DND-41 (cell line): ENCODE measurements at regions not wholly inside any gene's neighbourhood (a gene's known extent, or its start where the extent isn't known, plus 50 kb on each side); places are given as distances from the start of the nearest gene placed in this dataset.
"Not testable (repeated sequence)": the region's sequence is repeated elsewhere in the genome, so short reads cannot be mapped to it uniquely, and the experiment has no call there.

Source experiments
- ATAC-seq: fragments of 200-7000 bp; cut with Tn5 transposase; 3 replicates; pipeline ENCODE4 v1.9.1; 2021; ENCODE audit warnings: low read depth; ENCODE audit not compliant: insufficient read depth
- DNase-seq: peaks from one replicate; pipeline ENCODE4 v3.0.0-alpha.2; 2020
- H2AFZ ChIP-seq: 2 replicates; pipeline ENCODE4 v1.6.0; 2012; ENCODE audit warnings: low read depth, low read length
- H3K27ac ChIP-seq: 2 replicates; pipeline ENCODE4 v1.5.1; 2012; ENCODE audit warnings: low read length, inconsistent platforms
- H3K27me3 ChIP-seq: fragments of 200-600 bp; sonication (generic); 2 replicates; pipeline ENCODE4 v1.6.0; 2012; ENCODE audit warnings: low read length, mild to moderate bottlenecking, inconsistent platforms; ENCODE audit not compliant: insufficient read depth, poor library complexity
- H3K36me3 ChIP-seq: 2 replicates; pipeline ENCODE4 v1.5.1; 2012; ENCODE audit warnings: low read length, inconsistent platforms; ENCODE audit not compliant: insufficient read depth
- H3K4me1 ChIP-seq: 2 replicates; pipeline ENCODE4 v1.5.1; 2012; ENCODE audit warnings: mild to moderate bottlenecking, low read length; ENCODE audit not compliant: insufficient read depth
- H3K4me2 ChIP-seq: 2 replicates; pipeline ENCODE4 v1.6.0; 2012; ENCODE audit warnings: mild to moderate bottlenecking, moderate library complexity, low read length, inconsistent platforms; ENCODE audit not compliant: insufficient read depth
- H3K4me3 ChIP-seq, 2 experiments: fragments of 200-600 bp in 1 of 2; shearing (Covaris generic) in 1 of 2; 2 replicates each; pipeline ENCODE4 v1.5.1; 2012 to 2016; ENCODE audit warnings: inconsistent platforms in 2 of 2, low read length in 2 of 2, mild to moderate bottlenecking in 2 of 2, low read depth in 1 of 2, moderate library complexity in 1 of 2
- H3K79me2 ChIP-seq: 2 replicates; pipeline ENCODE4 v1.6.0; 2012; ENCODE audit warnings: low read length, inconsistent platforms; ENCODE audit not compliant: insufficient read depth
- H3K9ac ChIP-seq: 2 replicates; pipeline ENCODE4 v1.6.0; 2012; ENCODE audit warnings: low read depth, mild to moderate bottlenecking, inconsistent platforms, low read length, moderate library complexity
- H3K9me3 ChIP-seq: 2 replicates; pipeline ENCODE4 v1.5.1; 2012; ENCODE audit warnings: low read length, moderate library complexity, mild to moderate bottlenecking, inconsistent platforms; ENCODE audit not compliant: insufficient read depth, severe bottlenecking
- H4K20me1 ChIP-seq: 2 replicates; pipeline ENCODE4 v1.6.0; 2012; ENCODE audit warnings: low read length; ENCODE audit not compliant: insufficient read depth
- EZH2 ChIP-seq: IDR thresholded peaks from 3 replicates; pipeline ENCODE4 v1.6.1; 2012; ENCODE audit warnings: borderline replicate concordance, low read depth, mild to moderate bottlenecking, moderate library complexity, low read length, inconsistent platforms; ENCODE audit not compliant: severe bottlenecking
- TF ChIP-seq, protein P1 (sequence below): IDR thresholded peaks from 2 replicates; pipeline ENCODE4 v1.5.1; 2012; ENCODE audit warnings: borderline replicate concordance, low read length, moderate library complexity, mild to moderate bottlenecking; ENCODE audit not compliant: poor library complexity, severe bottlenecking; ENCODE audit errors: extremely low read depth

DNA sequence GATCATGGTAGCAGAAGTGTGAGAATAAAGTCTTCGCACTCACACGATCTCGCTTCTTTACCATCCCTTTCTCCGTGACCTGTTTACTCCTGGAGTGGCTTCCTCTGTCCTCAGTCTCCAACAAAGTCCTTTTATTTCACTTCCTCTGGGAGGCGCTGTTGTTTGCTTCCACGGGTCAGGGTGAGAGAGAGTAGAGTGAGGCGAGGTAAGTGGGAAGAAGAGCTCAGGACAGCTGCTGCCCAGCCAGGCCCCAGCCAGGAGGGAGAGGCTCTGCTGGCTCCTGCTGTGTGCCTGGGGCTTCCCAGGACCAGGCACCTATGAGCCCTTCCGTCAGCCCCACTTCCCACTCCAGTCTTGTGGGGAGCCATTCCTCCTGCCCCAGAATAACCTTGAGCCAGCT lies 242.1 kb downstream of the FGF9 start:
- Histone ChIP-seq H3K4me1 (no peaks in the 10 kb centered on the region), H4K20me1 (no peaks in the 10 kb centered on the region), H3K79me2 (no peaks in the 10 kb centered on the region), H3K27me3 (no peaks in the 10 kb centered on the region), H3K9me3 (no peaks in the 10 kb centered on the region), H3K4me2 (no peak overlapping the region), H3K36me3 (no peaks in the 10 kb centered on the region), H3K27ac (no peak overlapping the region), H3K9ac (no peak overlapping the region), H2AFZ (no peak overlapping the region), H3K4me3 (no peak overlapping the region)
- no peak for DNase-seq
- 0 out of 3 replicates have a peak, but pooled peaks have one; percentile 12 for ATAC-seq
- TF ChIP-seq, protein P1, sequence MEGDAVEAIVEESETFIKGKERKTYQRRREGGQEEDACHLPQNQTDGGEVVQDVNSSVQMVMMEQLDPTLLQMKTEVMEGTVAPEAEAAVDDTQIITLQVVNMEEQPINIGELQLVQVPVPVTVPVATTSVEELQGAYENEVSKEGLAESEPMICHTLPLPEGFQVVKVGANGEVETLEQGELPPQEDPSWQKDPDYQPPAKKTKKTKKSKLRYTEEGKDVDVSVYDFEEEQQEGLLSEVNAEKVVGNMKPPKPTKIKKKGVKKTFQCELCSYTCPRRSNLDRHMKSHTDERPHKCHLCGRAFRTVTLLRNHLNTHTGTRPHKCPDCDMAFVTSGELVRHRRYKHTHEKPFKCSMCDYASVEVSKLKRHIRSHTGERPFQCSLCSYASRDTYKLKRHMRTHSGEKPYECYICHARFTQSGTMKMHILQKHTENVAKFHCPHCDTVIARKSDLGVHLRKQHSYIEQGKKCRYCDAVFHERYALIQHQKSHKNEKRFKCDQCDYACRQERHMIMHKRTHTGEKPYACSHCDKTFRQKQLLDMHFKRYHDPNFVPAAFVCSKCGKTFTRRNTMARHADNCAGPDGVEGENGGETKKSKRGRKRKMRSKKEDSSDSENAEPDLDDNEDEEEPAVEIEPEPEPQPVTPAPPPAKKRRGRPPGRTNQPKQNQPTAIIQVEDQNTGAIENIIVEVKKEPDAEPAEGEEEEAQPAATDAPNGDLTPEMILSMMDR: peak; percentile 39
- no peak for TF ChIP-seq EZH2

DNA sequence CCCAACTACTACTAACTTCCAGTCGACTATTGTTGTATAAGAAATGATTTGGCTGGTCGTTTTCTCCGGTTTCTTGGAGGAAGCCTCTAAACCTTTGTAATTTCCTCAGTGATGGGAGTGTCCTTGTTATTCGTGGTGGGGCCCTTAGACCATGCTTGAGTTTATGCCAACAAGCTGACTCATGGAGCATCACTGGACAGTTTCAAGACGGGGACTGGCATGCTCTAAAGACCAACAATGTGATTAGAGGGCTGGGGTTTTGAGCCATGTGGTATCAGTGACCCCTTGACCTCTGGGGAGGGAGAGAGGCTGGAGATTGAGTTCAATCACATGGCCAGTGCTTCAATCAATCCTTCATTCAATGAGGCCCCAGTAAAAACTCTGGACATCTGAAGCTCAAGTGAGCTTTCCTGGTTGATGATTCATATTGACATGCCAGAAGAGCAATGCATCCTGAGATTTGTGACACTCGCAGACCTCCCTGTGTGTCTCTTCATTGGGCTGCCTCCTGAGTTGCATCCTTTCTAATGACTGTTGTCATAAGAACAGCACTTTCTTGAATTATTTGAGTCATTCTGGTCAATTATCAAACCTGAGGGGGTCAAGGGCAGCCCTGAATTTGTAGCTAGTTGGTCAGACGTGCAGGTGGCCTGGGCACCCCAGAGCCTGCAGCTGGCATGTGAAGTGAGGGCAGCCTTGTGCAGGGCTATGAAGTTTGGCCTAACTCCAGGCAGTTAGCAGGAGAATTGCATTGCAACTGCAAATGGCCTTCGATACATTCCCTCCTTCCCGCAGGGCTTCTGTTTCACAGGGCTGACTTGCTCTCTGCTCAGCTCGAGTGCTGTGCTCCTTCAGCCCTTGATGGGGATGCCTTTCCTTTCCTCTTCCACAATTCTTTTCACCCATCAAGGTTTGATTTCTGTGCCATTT lies 246.5 kb downstream of the FGF9 start:
- Histone ChIP-seq H3K9ac (no peak overlapping the region), H3K4me3 (no peak overlapping the region), H3K4me2 (no peak overlapping the region), H3K36me3 (no peaks in the 10 kb centered on the region), H2AFZ (no peak overlapping the region), H4K20me1 (no peaks in the 10 kb centered on the region), H3K9me3 (no peaks in the 10 kb centered on the region), H3K79me2 (no peaks in the 10 kb centered on the region), H3K4me1 (no peaks in the 10 kb centered on the region), H3K27ac (no peak overlapping the region), H3K27me3 (peaks cover 6% of the 10 kb centered on the region)
- TF ChIP-seq EZH2: no peak
- TF ChIP-seq, protein P1: no peak
- no peak for DNase-seq
- no peak for ATAC-seq

DNA sequence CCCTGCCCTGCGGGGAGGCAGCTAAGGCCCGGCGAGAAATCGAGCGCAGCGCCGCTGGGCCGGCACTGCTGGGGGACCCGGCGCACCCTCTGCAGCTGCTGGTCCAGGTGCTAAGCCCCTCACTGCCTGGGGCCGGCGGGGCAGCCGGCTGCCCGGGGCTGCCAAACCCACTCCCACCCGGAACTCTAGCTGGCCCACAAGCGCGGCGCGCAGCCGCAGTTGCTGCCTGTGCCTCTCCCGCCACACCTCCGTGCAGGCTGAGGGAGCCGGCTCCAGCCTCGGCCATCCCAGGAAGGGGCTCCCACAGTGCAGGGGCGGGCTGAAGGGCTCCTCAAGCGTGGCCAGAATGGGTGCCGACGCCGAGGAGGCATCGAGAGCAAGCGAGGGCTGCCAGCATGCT lies 249.9 kb downstream of the FGF9 start:
- H3K79me2 ChIP-seq, H3K9ac ChIP-seq, H4K20me1 ChIP-seq, ATAC-seq, H3K4me1 ChIP-seq, H3K4me3 ChIP-seq, H3K9me3 ChIP-seq, H3K27ac ChIP-seq, H2AFZ ChIP-seq, H3K4me2 ChIP-seq, H3K36me3 ChIP-seq, DNase-seq: not testable (repeated sequence)
- peaks cover 12% of the 10 kb centered on the region for H3K27me3 ChIP-seq

- TF ChIP-seq, protein P1: no peak
- TF ChIP-seq EZH2: no peak
- H4K20me1 ChIP-seq: no peaks in the 10 kb centered on the region
- no peak overlapping the region for H3K4me3 ChIP-seq
- no peak overlapping the region for H3K4me2 ChIP-seq
- H3K4me1 ChIP-seq: no peaks in the 10 kb centered on the region
- no peaks in the 10 kb centered on the region for H3K79me2 ChIP-seq
- no peaks in the 10 kb centered on the region for H3K9me3 ChIP-seq
- DNase-seq (no peak), ATAC-seq (no peak)
- no peak overlapping the region for H3K9ac ChIP-seq
- H3K36me3 ChIP-seq: no peaks in the 10 kb centered on the region
- H2AFZ ChIP-seq: no peak overlapping the region
- H3K27ac ChIP-seq: no peak overlapping the region
- peaks cover 7% of the 10 kb centered on the region for H3K27me3 ChIP-seq
These were observed 254.1 kb downstream of the FGF9 start for GRCh38 chr13:21924958-21925357.
